ENCODE measurements at regions not wholly inside any gene's neighbourhood (a gene's known extent, or its start where the extent isn't known, plus 50 kb on each side); places are given as distances from the start of the nearest gene placed in this dataset.
"Not testable (repeated sequence)": the region's sequence is repeated elsewhere in the genome, so short reads cannot be mapped to it uniquely, and the experiment has no call there.

- DNase-seq (ENCODE audit: low read depth in 1 of 2, low spot score in 1 of 2): peak in 1 of 2 experiments; percentile 30
- in situ Hi-C loops (cut with HindIII; ENCODE audit: low pct_unique_long_range_greater_than_20kb, low sequenced_read_pairs): no loop called here
- TF ChIP-seq JUND (IDR thresholded peaks at IDR 0.05; ENCODE audit: low read depth): no peak
Measured at GRCh38 chr7:138196971-138197896, 121.0 kb downstream of the AKR1D1 start.

- no peak for DNase-seq (ENCODE audit: low read depth in 1 of 2, low spot score in 1 of 2)
- in situ Hi-C loops (cut with HindIII; ENCODE audit: low pct_unique_long_range_greater_than_20kb, low sequenced_read_pairs): no loop called here
- no peak for TF ChIP-seq JUND (IDR thresholded peaks at IDR 0.05; ENCODE audit: low read depth)
Measured at GRCh38 chr7:138204285-138204981, 128.2 kb downstream of the AKR1D1 start.

GRCh38 chr7:138204982-138205298, 128.7 kb downstream of the AKR1D1 start:
- TF ChIP-seq JUND (IDR thresholded peaks at IDR 0.05; ENCODE audit: low read depth): no peak
- DNase-seq (ENCODE audit: low read depth in 1 of 2, low spot score in 1 of 2): no peak
- in situ Hi-C loops (cut with HindIII; ENCODE audit: low pct_unique_long_range_greater_than_20kb, low sequenced_read_pairs): no loop called here

GRCh38 chr7:138205614-138206150, 129.4 kb downstream of the AKR1D1 start:
- TF ChIP-seq JUND (IDR thresholded peaks at IDR 0.05; ENCODE audit: low read depth): no peak

GRCh38 chr7:138207555-138207971, 131.3 kb downstream of the AKR1D1 start:
- TF ChIP-seq JUND (IDR thresholded peaks at IDR 0.05; ENCODE audit: low read depth): no peak
- in situ Hi-C loops (cut with HindIII; ENCODE audit: low pct_unique_long_range_greater_than_20kb, low sequenced_read_pairs): no loop called here
- no peak for DNase-seq (ENCODE audit: low read depth in 1 of 2, low spot score in 1 of 2)

More at GRCh38 chr7:138205614-138206150, 129.4 kb downstream of the AKR1D1 start:
- in situ Hi-C loops (cut with HindIII; ENCODE audit: low pct_unique_long_range_greater_than_20kb, low sequenced_read_pairs): no loop called here
- no peak for DNase-seq (ENCODE audit: low read depth in 1 of 2, low spot score in 1 of 2)

GRCh38 chr7:138208142-138208570, 131.9 kb downstream of the AKR1D1 start:
- DNase-seq (ENCODE audit: low read depth in 1 of 2, low spot score in 1 of 2): no peak
- TF ChIP-seq JUND (IDR thresholded peaks at IDR 0.05; ENCODE audit: low read depth): no peak
- in situ Hi-C loops (cut with HindIII; ENCODE audit: low pct_unique_long_range_greater_than_20kb, low sequenced_read_pairs): no loop called here

GRCh38 chr7:138208864-138209263, 132.6 kb downstream of the AKR1D1 start:
- no peak for TF ChIP-seq JUND (IDR thresholded peaks at IDR 0.05; ENCODE audit: low read depth)
- DNase-seq (ENCODE audit: low read depth in 1 of 2, low spot score in 1 of 2): no peak
- in situ Hi-C loops (cut with HindIII; ENCODE audit: low pct_unique_long_range_greater_than_20kb, low sequenced_read_pairs): no loop called here

GRCh38 chr7:138212314-138212713, 136.1 kb downstream of the AKR1D1 start:
- in situ Hi-C loops (cut with HindIII; ENCODE audit: low pct_unique_long_range_greater_than_20kb, low sequenced_read_pairs): no loop called here
- no peak for TF ChIP-seq JUND (IDR thresholded peaks at IDR 0.05; ENCODE audit: low read depth)
- DNase-seq (ENCODE audit: low read depth in 1 of 2, low spot score in 1 of 2): no peak

GRCh38 chr7:138214926-138215325, 138.7 kb downstream of the AKR1D1 start:
- no peak for DNase-seq (ENCODE audit: low read depth in 1 of 2, low spot score in 1 of 2)
- in situ Hi-C loops (cut with HindIII; ENCODE audit: low pct_unique_long_range_greater_than_20kb, low sequenced_read_pairs): no loop called here
- TF ChIP-seq JUND (IDR thresholded peaks at IDR 0.05; ENCODE audit: low read depth): no peak

- DNase-seq (ENCODE audit: low read depth in 1 of 2, low spot score in 1 of 2); in situ Hi-C loops (cut with HindIII; ENCODE audit: low pct_unique_long_range_greater_than_20kb, low sequenced_read_pairs): not testable (repeated sequence)
Measured at GRCh38 chr7:138220321-138220720, 144.1 kb downstream of the AKR1D1 start.

GRCh38 chr7:138221388-138221787, 145.1 kb downstream of the AKR1D1 start:
- in situ Hi-C loops (cut with HindIII; ENCODE audit: low pct_unique_long_range_greater_than_20kb, low sequenced_read_pairs); DNase-seq (ENCODE audit: low read depth in 1 of 2, low spot score in 1 of 2): not testable (repeated sequence)

GRCh38 chr7:138223402-138223879, 147.2 kb downstream of the AKR1D1 start:
- no peak for TF ChIP-seq JUND (IDR thresholded peaks at IDR 0.05; ENCODE audit: low read depth)
- in situ Hi-C loops (cut with HindIII; ENCODE audit: low pct_unique_long_range_greater_than_20kb, low sequenced_read_pairs): no loop called here
- DNase-seq (ENCODE audit: low read depth in 1 of 2, low spot score in 1 of 2): no peak

GRCh38 chr7:138226001-138226476, 149.8 kb downstream of the AKR1D1 start:
- in situ Hi-C loops (cut with HindIII; ENCODE audit: low pct_unique_long_range_greater_than_20kb, low sequenced_read_pairs): no loop called here
- TF ChIP-seq JUND (IDR thresholded peaks at IDR 0.05; ENCODE audit: low read depth): no peak
- no peak for DNase-seq (ENCODE audit: low read depth in 1 of 2, low spot score in 1 of 2)

All from T47D (cell line).